Iris pigment epithelial cell (primary cell): ENCODE measurements at regions not wholly inside any gene's neighbourhood (a gene's known extent, or its start where the extent isn't known, plus 50 kb on each side); places are given as distances from the start of the nearest gene placed in this dataset.

Experiments used
- DNase-seq: peaks from one replicate; pipeline ENCODE4 v3.0.0-alpha.2; 2011; ENCODE audit warnings: low read depth

DNA sequence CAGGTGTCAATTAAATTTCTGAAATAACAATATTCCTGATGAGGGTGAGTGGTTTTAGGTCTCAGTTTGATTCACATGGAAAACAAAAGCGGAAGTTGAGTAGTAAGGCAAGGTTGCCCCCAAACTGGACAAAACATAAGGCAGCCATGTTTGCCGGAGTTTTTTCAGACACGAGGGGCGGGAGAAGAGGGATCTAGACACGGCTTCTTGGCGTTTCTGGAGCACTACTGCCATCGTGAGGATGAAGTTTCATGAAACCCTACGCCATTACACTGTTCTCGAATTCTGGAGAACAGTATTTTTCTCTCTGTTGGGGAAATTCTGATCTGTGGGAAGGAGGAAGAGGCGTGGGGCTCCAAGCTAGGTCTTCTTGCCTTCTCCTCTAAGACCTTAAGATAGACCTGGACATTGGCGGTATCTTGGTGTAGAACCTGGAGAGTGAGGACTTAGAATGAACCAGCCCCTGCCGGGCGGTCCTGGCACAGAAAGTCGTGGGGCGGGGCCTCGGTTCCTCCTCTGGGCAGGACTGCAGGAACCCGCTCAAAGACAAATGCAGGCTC lies 160.3 kb downstream of the OR13H1 start:
- DNase-seq = peak; percentile 69

GRCh38 chrX:131709553-131709952 lies 165.7 kb downstream of the OR13H1 start:
- no peak for DNase-seq

GRCh38 chrX:131711478-131711867 lies 167.6 kb downstream of the OR13H1 start:
- DNase-seq = no peak

GRCh38 chrX:131723646-131724045 lies 179.8 kb downstream of the OR13H1 start:
- no peak for DNase-seq

GRCh38 chrX:131724292-131724691 lies 180.4 kb downstream of the OR13H1 start:
- no peak for DNase-seq

DNA sequence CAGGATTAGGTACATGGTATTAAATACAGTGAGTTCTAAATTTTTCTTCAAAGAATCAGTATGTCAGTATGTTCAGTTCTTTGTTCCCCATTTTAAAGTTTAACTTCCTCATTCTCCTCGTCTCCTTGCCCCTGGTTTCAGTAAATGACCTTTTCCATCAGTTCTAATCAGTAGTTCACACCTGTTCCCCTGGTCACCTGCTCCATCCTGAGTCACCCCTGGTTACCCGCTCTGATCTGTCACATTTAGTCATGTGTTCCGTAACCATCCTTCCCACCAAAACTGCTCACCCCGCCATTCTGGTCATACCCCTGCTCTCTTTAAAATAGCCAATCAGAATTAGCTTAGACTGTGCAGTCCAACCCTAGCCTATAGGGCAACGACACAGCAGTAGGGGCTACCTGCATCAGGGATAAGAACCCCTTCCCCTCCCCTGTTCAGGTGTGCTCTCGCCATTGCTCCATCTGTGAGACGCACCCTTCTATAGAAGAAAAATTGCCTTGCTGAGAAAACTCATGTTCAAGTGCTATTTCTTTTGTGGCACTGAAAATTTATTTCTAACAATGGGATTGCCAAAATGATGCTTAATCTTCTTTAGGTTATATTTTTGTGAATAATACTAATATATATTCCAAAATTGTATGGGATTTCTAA lies 181.3 kb downstream of the OR13H1 start:
- no peak for DNase-seq

- no peak for DNase-seq
Observed at GRCh38 chrX:131727778-131728177, 183.9 kb downstream of the OR13H1 start.

GRCh38 chrX:131728295-131729145 lies 184.6 kb downstream of the OR13H1 start:
- peak; percentile 61 for DNase-seq

DNA sequence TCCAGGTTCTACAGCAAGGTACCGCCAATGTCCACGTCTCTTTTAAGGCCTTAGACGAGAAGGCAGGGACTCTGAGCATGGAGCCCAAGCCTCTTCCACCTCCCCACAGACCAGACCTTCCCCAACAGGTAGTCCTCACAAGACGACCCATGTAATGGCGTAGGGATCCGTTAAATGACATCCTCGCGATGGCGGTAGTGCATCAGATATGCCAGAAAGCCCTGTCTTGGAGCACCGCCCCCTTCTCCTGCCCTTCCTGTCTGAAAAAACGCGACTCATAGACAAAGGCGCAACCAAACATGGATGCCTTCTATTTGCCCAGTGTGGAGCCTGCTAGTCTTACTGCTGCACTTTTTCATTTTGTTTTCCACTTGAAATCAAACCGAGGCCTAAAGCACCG lies 185.4 kb downstream of the OR13H1 start:
- peak; percentile 66 for DNase-seq

GRCh38 chrX:131734621-131735020 lies 190.7 kb downstream of the OR13H1 start:
- DNase-seq = peak; percentile 36

- DNase-seq = no peak
Observed at GRCh38 chrX:131735127-131735526, 191.3 kb downstream of the OR13H1 start.

- no peak for DNase-seq
Observed at GRCh38 chrX:131739823-131740222, 195.9 kb downstream of the OR13H1 start.

DNA sequence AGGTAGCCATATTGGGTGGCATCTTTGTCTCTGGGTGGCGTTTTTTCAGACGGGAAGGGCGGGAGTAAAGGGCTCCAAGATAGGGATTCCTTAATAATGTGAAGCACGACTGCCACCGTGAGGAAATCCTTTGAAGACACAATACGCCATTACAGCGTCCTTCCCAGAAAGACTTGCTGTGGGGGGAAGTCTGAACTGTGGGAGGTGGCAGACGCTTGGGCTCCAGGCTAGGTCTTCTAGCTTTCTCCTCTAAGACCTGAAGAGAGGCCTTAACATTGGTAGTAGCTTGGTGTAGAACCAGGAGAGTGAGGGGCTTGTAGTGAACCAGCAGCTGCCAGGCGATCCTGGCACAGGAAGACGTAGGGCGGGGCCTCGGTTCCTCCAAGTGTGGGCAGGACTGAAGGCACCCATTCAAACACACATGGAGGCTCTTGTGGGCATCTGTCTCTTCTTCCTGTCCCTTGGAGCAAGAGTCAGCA lies 197.3 kb downstream of the OR13H1 start:
- peak; percentile 40 for DNase-seq

GRCh38 chrX:131745942-131746489 lies 202.1 kb downstream of the OR13H1 start:
- DNase-seq = no peak

GRCh38 chrX:131746491-131746968 lies 202.7 kb downstream of the OR13H1 start:
- DNase-seq = peak; percentile 62

DNA sequence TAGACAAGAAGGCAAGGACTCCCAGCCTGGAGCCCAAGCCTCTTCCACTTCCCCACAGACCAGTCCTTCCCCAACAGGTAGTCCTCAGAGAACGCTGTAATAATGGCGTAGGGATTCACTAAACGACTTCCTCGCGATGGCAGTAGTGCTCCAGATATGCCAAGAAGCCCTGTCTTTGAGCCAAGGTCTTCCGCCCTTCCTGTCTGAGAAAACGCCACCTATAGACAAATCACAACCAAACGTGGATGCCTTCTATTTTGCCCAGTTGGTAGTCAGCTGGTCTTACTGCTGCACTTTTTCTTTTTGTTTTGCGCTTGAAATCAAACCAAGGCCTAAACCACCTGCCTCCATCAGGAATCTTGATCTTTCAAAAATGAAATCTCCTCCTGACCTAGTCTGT lies 203.3 kb downstream of the OR13H1 start:
- peak; percentile 67 for DNase-seq

DNA sequence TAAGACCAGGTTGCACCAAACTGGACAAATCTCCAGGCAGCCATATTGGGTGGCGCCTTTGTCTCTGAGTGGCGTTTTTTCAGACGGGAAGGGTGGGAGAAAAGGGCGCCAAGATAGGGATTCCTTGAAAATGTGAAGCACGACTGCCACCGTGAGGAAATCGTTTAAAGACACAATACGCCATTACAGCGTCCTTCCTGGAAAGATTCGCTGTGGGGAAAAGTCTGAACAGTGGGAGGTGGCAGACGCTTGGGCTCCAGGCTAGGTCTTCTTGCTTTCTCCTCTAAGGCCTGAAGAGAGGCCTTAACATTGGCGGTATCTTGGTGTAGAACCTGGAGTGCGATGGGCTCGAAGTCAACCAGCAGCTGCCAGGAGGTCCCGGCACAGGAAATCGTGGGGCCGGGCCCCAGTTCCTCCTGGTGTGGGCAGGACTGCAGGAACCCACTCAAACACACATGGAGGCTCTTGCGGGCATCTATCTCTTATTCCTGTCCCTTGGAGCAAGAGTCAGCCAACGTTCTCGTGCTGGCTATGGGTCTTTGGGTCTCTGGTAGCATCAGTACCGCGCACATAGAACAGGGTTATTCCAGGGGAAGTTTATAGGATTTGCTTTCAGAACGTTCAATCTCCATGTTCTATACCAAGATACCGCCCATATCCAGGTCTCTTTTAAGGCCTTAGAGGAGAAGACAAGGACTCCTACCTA lies 208.8 kb downstream of the OR13H1 start:
- peak; percentile 70 for DNase-seq

DNA sequence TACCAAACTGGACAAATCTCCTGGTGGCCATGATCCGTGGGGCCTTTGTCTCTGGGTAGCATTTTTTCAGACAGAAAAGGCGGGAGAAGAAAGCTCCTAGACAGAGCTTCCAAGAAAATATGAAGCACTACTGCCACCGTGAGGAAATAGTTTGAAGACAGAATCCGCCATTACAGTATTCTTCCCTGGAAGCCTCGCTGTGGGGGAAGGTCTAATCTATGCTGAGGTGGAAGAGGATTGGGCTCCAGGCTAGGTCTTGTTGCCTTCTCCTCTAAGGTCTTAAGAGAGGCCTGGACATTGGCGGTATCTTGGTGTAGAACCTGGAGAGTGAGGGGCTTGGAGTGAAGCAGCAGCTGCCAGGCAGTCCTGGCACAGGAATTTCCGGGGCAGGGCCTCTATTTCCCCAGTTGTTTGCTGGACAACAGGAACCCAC lies 218.9 kb downstream of the OR13H1 start:
- peak; percentile 35 for DNase-seq

GRCh38 chrX:131763674-131764073 lies 219.8 kb downstream of the OR13H1 start:
- peak; percentile 30 for DNase-seq

- DNase-seq = no peak
Observed at GRCh38 chrX:131764216-131764615, 220.3 kb downstream of the OR13H1 start.

DNA sequence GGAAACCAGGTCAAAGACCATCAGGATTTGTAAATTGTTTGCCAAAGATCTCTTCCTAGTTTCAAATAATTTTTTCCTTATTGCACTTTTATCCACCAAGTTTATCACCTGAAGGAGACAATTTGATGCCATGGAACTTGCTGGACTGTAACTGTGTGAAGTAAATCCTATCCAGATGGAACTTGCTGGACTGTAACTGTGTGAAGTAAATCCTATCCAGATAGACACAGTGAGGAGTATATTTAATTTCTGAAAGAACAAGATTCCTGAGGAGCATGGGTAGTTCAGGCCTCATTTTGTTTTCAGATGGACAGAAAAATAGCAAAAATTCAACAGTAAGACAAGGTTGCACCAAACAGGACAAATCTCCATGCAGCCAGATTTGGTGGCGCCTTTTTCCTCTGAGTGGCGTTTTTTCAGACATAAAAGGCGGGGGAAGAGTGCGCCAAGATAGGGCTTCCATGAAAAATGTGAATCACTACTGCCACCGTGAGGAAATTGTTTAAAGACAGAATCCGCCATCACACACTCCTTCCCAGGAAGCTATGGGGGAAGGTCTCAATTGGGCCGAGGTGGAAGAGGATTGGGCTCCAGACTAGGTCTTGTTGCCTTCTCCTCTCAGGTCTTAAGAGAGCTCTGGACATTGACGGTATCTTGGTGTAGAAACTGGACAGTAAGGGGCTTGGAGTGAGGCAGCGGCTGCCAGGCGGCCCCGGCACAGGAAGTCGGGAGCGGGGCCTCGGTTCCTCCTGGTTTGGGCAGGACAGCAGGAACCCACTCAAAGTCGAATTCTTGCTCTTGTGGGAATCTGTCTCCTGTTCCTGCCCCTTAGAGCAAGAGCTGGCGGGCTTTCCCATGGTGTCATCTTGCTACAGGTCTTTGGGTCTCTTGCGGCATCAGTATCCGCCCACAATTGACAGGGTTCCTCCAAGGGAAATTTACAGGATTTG lies 234.7 kb downstream of the OR13H1 start:
- peak; percentile 55 for DNase-seq
